GM21423 (cell line): ENCODE measurements at regions not wholly inside any gene's neighbourhood (a gene's known extent, or its start where the extent isn't known, plus 50 kb on each side); places are given as distances from the start of the nearest gene placed in this dataset.
A peak's percentile ranks its signal among the peaks of the same experiment; 100 is the strongest.

Experiments
- ATAC-seq: cut with Tn5 transposase; IDR thresholded peaks from one replicate; pipeline ENCODE4 v1.9.1; 2021; ENCODE audit warnings: mild to moderate bottlenecking, moderate library complexity; ENCODE audit not compliant: unreplicated experiment

DNA sequence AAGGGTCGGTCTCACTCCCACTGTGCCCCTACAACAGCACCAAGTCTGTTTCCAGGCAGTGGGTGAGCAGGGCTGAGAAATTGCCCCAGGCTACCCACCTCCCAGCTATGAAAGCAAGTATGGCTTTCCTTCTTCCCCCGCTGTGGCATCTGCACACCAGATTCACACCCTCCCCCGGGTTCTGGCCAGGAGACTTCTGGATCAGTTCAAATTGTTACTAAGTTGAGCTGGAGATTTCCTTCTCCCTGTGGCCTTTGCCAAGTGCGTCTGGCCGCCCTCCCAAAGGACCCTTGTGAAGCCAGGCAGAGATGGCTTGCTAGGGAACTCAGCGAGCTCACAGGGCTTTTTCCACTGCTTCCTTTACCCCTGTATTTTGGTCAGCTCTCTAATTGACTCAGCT lies 555.4 kb downstream of the SH2D4B start:
- no peak for ATAC-seq

DNA sequence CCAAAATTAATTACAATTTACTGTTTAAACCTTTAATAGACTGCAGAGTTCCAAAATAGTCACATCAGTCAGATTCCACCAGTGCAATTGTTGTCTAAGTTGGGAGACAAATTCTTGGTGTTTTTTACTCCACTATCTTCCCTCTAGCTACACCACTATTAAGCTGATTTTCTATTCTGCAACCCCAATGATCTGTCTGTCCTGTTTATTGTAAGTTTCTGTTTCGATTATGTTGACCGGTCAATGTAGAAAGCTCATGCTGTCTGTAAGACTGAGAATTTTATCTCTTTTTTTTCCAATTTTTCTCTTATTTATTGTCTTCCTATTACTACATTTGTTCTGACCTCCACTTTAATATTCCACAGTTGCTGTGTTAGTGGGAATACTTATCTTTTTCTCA lies 557.5 kb downstream of the SH2D4B start:
- ATAC-seq: no peak

DNA sequence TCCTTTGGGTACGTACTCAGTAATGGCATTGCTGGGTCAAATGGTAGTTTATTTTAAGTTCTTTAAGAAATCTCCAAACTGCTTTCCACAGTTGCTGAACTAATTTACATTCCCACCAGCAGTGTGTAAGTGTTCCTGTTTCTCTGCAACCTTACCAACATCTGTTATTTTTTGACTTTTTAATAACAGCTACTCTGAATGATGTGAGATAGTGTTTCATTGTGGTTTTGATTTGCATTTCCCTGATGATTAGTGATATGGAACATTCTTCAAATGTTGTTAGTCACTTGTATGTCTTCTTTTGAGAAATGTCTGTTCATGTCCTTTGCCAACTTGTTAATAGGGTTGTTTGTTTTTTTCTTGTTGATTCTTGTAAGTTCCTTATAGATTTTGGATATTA lies 558.9 kb downstream of the SH2D4B start:
- ATAC-seq: no peak

DNA sequence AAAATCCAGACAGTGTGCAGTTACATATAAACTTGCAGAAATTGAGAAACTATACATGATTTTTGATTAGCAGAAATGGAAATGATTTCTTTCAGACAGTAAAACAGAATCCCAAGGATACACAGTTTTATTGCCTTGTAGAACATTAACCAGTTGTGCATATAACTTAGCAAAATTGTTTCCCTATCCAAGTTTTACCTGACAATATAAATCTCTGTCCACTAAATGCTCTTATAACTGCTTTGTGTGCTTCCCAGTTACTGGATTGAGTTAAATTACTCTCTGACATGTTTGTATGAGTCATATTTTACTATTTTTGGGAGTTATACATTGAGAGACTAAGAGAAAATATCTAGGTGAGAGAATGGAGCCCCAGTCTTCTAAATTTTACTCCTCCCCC lies 563.4 kb downstream of the SH2D4B start:
- no peak for ATAC-seq

DNA sequence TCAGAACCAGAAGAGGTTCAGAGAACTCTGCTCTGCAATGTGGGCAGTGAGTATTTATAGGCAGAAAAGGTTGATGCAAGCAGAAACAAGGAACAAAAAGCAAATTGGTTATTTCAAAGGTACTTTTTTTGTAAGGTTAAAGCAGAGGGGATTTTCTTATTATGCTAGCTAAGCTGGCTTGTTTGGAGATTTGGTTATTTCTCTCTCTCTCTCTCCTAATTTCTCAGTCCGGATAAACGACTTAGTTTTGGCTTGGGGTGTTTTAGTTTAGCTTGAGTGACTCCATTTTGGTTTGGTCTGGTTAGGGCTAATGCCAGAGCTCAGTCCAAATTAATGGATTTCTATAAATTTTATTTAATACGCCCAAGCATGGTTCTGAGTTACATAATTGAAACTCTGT lies 566.8 kb downstream of the SH2D4B start:
- ATAC-seq: no peak

DNA sequence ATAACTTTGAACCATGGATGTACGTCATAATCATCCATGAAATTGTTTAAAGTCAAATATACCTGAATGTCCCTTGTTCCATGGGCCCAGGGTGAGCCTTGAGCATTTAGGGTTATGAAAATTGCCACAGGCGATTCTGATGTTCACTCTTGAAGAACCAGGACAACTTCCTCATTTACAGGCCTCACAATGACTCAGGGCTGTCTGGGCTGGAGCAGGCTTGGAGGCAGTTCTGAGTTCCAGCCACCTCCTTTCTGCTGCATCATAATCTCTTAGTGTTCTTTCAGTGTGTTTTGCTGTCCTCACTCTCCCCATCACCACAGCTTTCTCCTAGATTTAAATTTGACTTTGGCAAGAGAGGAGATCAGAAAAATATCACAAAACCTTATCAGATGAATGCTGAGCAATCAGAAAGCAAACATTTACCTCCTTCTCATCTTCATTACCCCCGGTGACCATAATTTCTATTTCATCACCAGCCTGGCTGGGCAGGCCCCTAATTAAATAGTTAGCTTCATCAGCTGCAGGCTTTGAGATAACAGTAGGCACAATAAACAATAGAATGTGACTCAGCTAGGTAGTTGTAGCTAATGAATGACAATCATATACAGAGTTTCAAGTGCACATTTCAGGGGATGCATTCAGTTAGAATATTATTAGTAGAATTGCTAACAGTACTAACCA lies 571.0 kb downstream of the SH2D4B start:
- ATAC-seq: peak; percentile 79

DNA sequence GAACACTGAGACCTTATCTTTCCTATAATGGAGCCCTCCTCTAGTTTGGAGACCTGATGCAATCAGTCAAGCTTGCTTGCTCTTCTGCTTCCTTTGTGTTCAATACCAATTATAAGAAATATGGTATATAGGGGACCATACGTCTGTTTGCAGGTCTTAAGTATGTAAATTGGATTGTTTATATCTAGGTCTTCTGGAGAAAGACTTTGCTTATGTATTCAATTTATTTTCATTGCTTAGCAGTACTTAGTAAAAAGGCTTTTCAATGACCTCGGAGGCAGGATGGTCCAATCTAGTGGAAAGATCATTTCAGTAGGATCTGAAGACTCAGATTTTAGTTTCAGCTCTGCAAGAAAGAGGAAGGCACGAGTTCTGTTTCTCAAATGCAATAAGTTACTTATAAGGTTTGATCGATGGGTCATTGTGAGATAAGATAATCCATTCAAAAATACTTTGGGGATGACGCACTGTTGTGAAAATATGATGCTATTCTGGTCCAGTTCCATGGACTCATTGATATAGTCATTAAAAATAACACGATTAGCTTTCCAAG lies 571.6 kb downstream of the SH2D4B start:
- ATAC-seq: no peak

DNA sequence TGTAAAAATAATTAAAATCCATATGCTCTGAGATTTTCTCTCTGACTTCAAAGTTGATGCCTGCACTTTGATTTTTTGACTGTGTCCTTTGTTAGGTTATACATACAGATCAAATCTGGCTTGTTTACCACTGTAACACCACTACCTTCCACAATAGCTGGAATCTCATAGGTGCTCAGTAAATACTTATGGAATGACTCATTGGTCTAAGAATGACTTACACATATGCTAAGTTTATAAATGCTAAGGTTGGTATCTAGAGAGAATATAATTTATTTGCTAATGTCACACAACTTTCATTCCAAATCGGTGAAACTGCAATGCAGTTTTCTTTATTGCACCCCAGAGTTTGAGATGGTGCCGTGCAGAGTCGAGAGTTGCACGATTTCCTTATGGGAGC lies 578.5 kb downstream of the SH2D4B start:
- ATAC-seq: no peak

DNA sequence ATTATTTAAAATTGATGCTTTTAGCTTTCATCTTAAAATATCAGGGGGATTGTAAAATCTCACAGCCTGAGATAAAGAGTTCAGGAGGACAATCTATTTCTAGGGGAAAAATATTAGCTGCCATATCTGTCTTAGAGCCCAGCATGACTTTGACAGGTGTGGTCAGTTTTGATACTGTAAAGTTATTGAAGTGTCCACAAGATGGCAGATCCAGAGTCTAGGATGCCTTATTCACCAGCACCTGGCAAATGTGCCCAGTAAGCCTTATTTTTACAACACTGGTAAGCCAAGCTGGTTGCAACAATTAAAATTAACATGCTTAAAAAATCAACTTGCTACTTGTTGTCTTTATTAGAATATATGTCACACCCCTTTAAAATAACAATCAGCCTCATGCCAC lies 579.3 kb downstream of the SH2D4B start:
- ATAC-seq: no peak

DNA sequence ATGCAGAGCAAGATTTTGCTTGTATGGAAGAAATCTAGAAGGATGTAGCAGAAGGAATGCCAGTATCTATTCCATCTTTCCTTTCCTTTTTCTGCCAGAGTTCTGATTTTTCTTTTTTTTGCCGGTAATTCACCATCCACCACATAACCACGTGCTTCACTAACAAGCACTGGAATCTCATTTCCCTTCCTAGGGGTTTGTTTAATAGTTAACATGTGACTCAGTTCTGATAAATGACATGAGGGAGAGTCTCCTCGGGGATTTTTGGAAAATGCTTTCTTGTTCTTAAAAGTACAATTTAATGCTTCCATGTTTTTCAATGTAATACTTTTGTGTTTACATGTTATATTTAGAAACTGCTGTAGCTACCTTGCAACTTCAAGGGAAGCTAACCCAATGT lies 590.2 kb downstream of the SH2D4B start:
- no peak for ATAC-seq

DNA sequence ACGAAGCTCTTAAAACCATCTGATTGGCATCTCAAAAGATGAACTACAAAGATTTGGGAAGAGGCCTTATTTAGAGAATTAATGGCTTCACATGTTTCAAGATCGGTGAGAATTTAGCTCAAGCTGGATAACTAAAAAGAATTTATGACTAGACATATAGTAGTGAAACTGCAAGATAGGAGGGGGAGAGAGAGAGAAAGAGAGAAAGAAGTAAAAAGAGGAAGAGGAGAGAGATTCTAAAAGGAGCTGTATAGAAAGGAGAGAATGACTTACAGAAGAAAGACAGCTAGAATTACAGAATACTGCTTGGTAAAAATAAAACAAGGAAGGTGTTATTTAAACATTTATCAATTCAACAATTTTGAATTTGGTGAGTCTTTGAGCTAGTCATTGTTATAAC lies 592.3 kb downstream of the SH2D4B start:
- no peak for ATAC-seq

DNA sequence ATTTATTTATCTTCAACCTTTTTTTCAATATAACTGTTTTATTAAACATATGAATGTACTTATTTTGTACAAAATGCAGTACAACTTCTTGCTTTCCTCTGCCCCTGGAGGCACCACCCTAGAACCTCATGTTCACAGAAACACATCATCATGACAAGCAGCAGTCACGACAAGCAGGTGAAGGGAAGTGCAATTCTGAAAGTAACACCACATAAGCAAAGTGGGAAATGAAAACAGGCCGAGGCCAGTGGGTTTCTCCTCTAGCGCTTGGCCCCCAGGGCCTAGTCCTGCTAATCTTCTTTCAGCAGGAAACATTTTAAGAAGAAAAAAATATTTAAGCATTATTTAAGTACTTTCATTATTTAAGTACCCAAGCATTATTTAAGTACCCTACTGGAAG lies 598.1 kb downstream of the SH2D4B start:
- ATAC-seq: peak; percentile 83

DNA sequence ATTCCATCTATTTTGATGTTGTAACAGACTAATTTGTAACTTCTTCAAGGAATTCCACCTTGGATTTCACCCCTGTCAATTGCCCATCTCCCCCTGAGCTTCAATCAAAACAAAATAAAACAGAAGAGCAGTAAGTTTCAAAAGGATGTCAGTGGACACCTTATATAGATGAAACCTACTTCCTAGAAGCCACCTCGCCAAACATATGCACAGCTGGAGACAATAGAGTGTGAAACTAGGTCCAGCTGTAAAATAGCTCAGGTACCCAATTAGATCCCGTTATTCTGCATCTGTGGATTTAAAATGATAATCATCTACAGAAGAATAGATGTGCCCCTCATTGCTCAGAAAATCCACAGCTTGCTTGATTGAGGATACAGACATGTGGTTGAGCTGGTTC lies 598.6 kb downstream of the SH2D4B start:
- peak; percentile 32 for ATAC-seq

DNA sequence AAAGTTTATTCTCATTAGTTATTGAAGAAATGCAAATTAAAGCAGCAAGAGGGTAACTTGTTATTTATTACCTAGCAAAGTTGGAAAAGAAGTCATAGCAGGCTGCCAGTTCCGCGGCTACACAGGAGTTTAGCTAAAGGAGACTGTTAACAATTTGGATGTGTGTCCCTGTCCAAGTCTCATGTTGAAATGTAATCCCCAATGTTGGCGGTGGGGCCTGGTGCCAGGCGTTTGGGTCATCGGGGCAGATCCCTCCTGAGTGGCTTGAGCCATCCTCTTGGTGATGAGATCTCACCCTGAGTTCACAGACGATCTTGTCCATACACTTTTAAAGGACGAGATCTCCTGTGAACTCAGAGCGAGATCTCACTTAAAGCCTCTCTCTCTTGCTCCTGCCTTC lies 608.3 kb downstream of the SH2D4B start:
- ATAC-seq: no peak

DNA sequence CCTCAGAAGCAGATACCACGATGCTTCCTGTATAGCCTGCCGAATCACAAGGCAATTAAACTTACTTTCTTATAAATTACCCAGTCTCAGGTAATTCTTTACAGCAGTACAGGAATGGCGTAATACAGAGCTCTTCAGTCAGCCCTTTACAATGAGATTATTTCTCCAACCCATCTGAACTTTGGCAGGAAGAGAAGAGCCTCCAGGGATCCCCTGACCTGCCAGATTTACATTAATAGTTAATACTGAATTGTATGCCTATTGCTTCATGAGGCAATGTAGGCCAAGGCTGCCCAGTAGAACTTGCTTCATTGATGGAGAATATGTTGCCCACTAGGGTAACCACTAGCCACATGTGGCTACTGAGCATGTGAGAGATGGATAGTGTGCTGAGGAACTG lies 608.7 kb downstream of the SH2D4B start:
- no peak for ATAC-seq

DNA sequence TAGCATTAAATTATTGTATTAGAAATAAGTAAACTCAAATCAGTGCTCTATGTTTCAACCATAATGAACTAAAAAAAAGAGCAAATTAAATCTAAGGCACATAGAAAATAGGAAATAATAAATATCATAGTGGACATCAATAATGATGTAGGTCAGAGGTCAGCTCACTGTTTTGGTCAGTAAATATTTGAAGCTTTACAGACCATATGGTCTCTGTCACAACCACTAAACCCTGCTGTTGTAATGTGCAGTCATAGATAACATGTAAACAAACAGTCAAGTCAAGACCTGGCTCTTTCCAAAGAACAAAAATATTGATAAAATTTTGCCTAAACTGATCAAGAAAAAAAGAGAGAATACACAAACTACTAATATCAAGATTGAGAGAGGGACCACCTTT lies 615.0 kb downstream of the SH2D4B start:
- no peak for ATAC-seq

DNA sequence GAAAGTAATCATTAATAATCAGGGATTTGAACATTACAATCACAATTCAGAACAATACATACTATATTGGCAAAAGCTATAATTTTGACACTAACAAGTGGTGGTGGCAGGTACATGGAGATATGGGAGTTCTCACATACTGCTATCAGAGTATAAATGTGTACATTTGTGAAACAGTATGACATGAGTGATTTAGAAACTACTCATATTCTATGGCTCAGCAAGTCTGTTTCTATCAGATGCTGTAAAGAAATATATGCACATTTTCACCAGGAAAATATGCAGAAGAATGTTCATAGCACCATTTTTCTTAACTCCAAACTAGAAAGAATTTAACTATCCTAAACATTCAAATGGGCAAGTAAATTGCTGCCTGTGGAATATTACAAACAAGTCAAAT lies 620.0 kb downstream of the SH2D4B start:
- no peak for ATAC-seq

DNA sequence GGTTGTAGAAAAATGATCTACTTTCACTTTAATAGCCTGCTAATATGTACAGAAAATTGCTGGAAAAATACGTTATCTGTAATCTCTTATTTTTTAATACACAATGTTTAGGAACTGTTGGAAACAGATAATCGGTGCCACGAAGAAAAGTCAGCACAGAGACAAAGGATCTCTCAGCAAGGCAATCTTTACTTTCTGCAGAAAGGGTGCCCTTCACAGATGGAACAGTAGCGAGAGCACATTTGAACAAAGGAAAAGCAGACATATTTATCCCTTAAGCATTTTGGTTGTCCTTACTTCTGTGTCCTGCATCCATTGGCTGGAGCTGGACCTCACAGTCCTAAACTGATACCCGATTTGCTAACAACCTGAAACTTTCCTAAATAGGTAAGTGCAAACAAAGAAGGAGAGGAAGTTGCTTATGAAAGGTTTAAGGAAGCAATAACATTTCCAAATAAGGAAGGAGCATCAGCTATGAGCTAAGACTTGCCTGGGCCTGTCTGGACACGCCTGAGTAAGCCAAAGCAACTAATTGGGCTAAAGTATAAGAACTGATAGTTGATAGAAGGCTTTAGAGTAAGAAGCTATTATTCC lies 640.0 kb downstream of the SH2D4B start:
- ATAC-seq: no peak

DNA sequence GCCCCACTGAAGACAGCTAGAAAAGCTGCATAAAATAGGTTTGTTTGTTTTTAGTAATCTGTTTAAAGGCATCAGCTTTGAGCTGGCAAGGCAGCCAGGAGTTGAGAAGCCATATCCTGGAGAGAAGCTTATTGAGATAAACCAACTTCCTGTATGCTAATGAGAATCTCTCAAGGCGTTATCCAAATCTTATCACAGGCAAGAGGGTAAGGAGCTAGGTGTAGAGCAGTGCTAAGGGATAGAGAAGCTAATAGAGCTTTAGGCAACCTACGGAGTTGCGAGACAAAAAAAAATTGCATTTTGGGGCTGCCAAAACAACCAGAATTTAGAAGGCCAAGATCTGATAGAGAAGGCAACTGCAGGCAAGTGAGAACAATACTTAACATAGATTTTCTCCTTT lies 641.6 kb downstream of the SH2D4B start:
- ATAC-seq: no peak

DNA sequence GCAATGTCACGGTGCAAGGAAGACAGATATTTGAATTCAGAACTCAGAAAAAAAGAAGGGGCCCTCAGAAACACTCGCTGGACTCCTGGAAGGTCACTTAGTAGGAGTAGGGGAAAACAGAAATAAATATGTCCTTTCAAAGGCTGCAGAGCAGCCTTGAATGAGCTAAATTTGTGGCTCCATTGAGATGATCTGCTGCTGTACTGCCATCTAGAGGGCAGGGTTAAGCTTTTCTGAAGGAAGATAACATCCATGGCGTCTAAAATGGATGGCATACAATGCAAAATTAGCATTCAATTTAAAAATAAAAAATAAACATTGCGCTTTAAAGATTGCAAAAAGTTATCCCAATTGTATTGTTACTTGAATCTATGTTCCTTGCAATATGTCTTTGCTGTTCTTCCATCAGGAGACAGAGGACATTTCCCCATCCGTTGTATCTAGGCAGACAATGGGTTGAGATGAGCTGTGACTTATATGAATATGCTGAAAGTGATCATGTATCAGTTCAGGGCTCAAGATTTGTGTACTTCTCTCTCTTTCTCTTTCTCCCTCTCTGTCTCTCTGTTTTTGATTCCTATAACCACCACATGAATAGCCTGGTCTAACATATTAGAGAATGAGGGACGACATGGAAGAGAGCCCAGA lies 642.2 kb downstream of the SH2D4B start:
- no peak for ATAC-seq

DNA sequence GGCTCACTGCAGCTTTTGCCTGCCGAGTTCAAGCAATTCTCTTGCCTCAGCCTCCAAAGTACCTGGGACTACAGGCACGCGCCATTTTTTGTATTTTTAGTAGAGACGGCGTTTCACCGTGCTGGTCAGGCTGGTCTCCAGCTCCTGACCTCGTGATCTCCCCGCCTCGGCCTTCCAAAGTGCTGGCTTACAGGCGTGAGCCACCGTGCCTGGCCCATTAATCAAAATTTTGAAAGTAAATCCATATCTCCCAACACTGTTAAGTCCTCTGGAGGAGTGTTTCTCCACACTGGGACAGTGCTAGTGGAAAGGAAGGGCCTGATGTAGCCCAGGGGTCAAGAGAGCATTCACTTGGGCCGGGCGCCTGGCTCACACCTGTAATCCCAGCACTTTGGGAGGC lies 644.6 kb downstream of the SH2D4B start:
- ATAC-seq: no peak

DNA sequence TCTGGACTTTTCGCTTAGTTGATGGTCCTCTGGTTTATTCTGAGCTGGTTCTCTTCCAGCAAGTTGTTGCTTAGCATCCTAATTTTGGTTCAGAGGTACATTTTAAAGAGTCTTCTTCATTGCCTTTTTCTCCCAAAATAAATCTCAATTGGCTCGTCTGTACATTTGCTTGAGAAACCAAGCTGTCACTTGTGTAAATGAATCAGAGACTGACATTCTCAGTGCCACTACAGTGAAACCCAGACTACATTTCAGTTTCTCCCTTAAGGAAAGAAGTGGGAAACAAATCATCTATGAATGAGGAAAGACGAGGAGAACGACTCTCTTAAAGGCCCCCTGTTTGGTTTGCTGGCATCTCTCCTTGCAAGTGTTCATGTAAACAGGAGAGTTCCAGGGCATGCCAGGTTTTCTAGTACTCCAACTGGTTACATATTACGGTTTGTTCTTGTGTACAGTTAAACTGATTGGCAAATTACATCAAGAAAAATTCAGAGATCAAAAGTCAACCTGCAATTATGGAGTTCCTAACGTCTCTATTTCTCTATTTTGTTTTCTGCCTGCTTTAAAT lies 654.6 kb downstream of the SH2D4B start:
- no peak for ATAC-seq
